Breast epithelium (tissue), 3 donors: ENCODE measurements at regions not wholly inside any gene's neighbourhood (a gene's known extent, or its start where the extent isn't known, plus 50 kb on each side); places are given as distances from the start of the nearest gene placed in this dataset.

Experiments used
- CTCF ChIP-seq, 3 donors: fragments of 450-650 bp; IDR thresholded peaks; one replicate each; pipeline ENCODE4 v1.5.1; 2016 to 2017; ENCODE audit warnings: antibody characterized with exemption in 3 of 3, mild to moderate bottlenecking in 3 of 3, moderate library complexity in 3 of 3
- POLR2A ChIP-seq: fragments of 450-650 bp; IDR thresholded peaks from one replicate; pipeline ENCODE4 v1.6.1; 2016; ENCODE audit warnings: antibody characterized with exemption, mild to moderate bottlenecking, moderate library complexity
- POLR2AphosphoS5 ChIP-seq, 3 donors: sonication (generic); formaldehyde crosslinking; IDR thresholded peaks; one replicate each; pipeline ENCODE4 v1.6.1; 2017; ENCODE audit warnings: antibody characterized with exemption in 3 of 3

- TF ChIP-seq CTCF (IDR thresholded peaks at IDR 0.05): no peak
- TF ChIP-seq POLR2AphosphoS5 (IDR thresholded peaks at IDR 0.05): no peak
- TF ChIP-seq POLR2A: no peak
Measured at GRCh38 chr2:2587354-2587753, 256.3 kb upstream of the MYT1L start.
